ENCODE measurements at regions not wholly inside any gene's neighbourhood (a gene's known extent, or its start where the extent isn't known, plus 50 kb on each side); places are given as distances from the start of the nearest gene placed in this dataset.
"Not testable (repeated sequence)": the region's sequence is repeated elsewhere in the genome, so short reads cannot be mapped to it uniquely, and the experiment has no call there.

DNA sequence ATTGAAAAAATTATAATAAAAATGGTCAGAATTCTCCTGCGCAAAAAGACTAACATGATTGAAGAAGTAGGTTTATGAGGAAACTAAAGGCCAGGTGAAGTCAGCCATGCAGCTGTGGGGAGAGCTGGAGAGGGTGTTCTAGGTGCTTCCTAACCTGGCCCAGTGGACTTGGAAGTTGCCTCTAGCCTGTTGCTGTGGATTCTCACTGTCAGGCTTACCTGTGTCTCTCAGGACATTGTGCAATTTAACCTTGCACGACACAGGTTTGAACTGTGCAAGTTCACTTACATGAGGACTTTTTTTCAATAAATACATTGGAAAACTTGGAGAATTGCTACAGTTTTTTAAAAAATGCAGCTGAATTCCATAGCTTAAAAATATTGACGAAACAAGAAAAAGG, 266.4 kb downstream of the CXCL12 start:
- Histone ChIP-seq H3K4me3 (ENCODE audit: low read depth in 1 of 2, low read length in 2 of 2) (no peak overlapping the region), H3K36me3 (ENCODE audit: control insufficient read depth in 1 of 2, insufficient read depth in 2 of 2, low read length in 2 of 2) (no peaks in the 10 kb centered on the region), H3K4me1 (ENCODE audit: control insufficient read depth in 1 of 2, insufficient read depth in 2 of 2, low read length in 2 of 2) (no peaks in the 10 kb centered on the region), H3K9me3 (ENCODE audit: control insufficient read depth in 1 of 2, low read length in 2 of 2) (no peaks in the 10 kb centered on the region), H3K27ac (ENCODE audit: low read length) (no peak overlapping the region), H3K27me3 (ENCODE audit: low read depth, low read length) (no peaks in the 10 kb centered on the region)

DNA sequence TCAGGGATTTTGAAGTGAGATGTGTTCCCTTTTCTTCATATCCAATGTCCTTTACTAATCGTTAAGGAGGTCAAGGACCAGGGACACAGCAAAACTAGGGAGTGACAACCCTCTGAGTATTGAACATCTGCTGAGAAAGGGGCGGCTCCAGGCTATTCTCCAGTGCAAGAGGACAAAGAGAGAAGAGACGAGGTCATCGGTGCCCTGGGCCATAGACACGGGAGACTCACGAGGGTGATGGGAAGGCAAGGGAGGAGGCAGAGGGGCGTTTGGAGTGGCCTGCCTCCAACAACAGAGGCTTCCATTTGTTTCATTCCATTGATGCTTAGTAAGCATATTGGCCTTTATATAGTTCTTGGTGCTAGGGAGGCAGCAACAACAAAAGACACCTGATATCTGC, 268.4 kb downstream of the CXCL12 start:
- Histone ChIP-seq H3K27me3 (ENCODE audit: low read depth, low read length) (no peaks in the 10 kb centered on the region), H3K4me3 (ENCODE audit: low read depth in 1 of 2, low read length in 2 of 2) (no peak overlapping the region), H3K36me3 (ENCODE audit: control insufficient read depth in 1 of 2, insufficient read depth in 2 of 2, low read length in 2 of 2) (no peaks in the 10 kb centered on the region), H3K4me1 (ENCODE audit: control insufficient read depth in 1 of 2, insufficient read depth in 2 of 2, low read length in 2 of 2) (no peaks in the 10 kb centered on the region), H3K27ac (ENCODE audit: low read length) (no peak overlapping the region), H3K9me3 (ENCODE audit: control insufficient read depth in 1 of 2, low read length in 2 of 2) (no peaks in the 10 kb centered on the region)

DNA sequence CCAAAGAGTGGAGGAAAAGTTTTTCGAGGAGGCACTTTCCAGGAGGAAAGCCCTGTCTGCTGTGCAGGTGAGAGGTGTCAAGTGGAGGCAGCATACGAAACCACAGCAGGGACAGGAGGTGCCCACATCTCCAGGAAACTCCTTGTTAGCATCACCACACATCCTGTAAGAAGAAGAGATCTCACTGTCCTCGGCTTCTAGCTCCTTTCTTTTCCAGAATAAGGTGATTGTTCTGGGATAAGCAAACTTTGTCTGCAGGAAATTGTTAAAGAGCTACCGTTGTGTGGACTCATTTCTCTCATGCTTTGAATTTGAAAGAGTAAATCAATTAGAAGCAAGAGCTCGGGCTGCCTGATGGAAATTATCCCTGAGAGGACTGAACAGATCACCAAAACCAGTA, 269.4 kb downstream of the CXCL12 start:
- Histone ChIP-seq H3K27ac (ENCODE audit: low read length) (no peak overlapping the region), H3K4me3 (ENCODE audit: low read depth in 1 of 2, low read length in 2 of 2) (no peak overlapping the region), H3K27me3 (ENCODE audit: low read depth, low read length) (no peaks in the 10 kb centered on the region), H3K9me3 (ENCODE audit: control insufficient read depth in 1 of 2, low read length in 2 of 2) (peaks cover 0 to 3% of the 10 kb centered on the region in 2 donors), H3K4me1 (ENCODE audit: control insufficient read depth in 1 of 2, insufficient read depth in 2 of 2, low read length in 2 of 2) (no peaks in the 10 kb centered on the region), H3K36me3 (ENCODE audit: control insufficient read depth in 1 of 2, insufficient read depth in 2 of 2, low read length in 2 of 2) (no peaks in the 10 kb centered on the region)

GRCh38 chr10:44114441-44114840, 270.5 kb downstream of the CXCL12 start:
- Histone ChIP-seq H3K27me3 (ENCODE audit: low read depth, low read length) (no peaks in the 10 kb centered on the region), H3K9me3 (ENCODE audit: control insufficient read depth in 1 of 2, low read length in 2 of 2) (peaks cover 0 to 3% of the 10 kb centered on the region in 2 donors), H3K4me3 (ENCODE audit: low read depth in 1 of 2, low read length in 2 of 2) (no peak overlapping the region), H3K27ac (ENCODE audit: low read length) (no peak overlapping the region), H3K36me3 (ENCODE audit: control insufficient read depth in 1 of 2, insufficient read depth in 2 of 2, low read length in 2 of 2) (no peaks in the 10 kb centered on the region), H3K4me1 (ENCODE audit: control insufficient read depth in 1 of 2, insufficient read depth in 2 of 2, low read length in 2 of 2) (no peaks in the 10 kb centered on the region)

GRCh38 chr10:44112280-44112679, 272.6 kb downstream of the CXCL12 start:
- H3K4me3 ChIP-seq (ENCODE audit: low read depth in 1 of 2, low read length in 2 of 2); H3K36me3 ChIP-seq (ENCODE audit: control insufficient read depth in 1 of 2, insufficient read depth in 2 of 2, low read length in 2 of 2); H3K27me3 ChIP-seq (ENCODE audit: low read depth, low read length); H3K4me1 ChIP-seq (ENCODE audit: control insufficient read depth in 1 of 2, insufficient read depth in 2 of 2, low read length in 2 of 2); H3K27ac ChIP-seq (ENCODE audit: low read length); H3K9me3 ChIP-seq (ENCODE audit: control insufficient read depth in 1 of 2, low read length in 2 of 2): not testable (repeated sequence)

GRCh38 chr10:44105696-44106095, 279.2 kb downstream of the CXCL12 start:
- H3K4me3 ChIP-seq (ENCODE audit: low read depth in 1 of 2, low read length in 2 of 2), result no peak overlapping the region
- H3K27me3 ChIP-seq (ENCODE audit: low read depth, low read length), result no peaks in the 10 kb centered on the region
- H3K27ac ChIP-seq (ENCODE audit: low read length), result no peak overlapping the region
- H3K9me3 ChIP-seq (ENCODE audit: control insufficient read depth in 1 of 2, low read length in 2 of 2), result no peaks in the 10 kb centered on the region
- H3K4me1 ChIP-seq (ENCODE audit: control insufficient read depth in 1 of 2, insufficient read depth in 2 of 2, low read length in 2 of 2), result peaks cover 0 to 4% of the 10 kb centered on the region in 2 donors
- H3K36me3 ChIP-seq (ENCODE audit: control insufficient read depth in 1 of 2, insufficient read depth in 2 of 2, low read length in 2 of 2), result no peaks in the 10 kb centered on the region

- no peak overlapping the region for H3K27ac ChIP-seq (ENCODE audit: low read length)
- no peak overlapping the region for H3K4me3 ChIP-seq (ENCODE audit: low read depth in 1 of 2, low read length in 2 of 2)
- peaks cover 0 to 8% of the 10 kb centered on the region in 2 donors for H3K4me1 ChIP-seq (ENCODE audit: control insufficient read depth in 1 of 2, insufficient read depth in 2 of 2, low read length in 2 of 2)
- no peaks in the 10 kb centered on the region for H3K27me3 ChIP-seq (ENCODE audit: low read depth, low read length)
- H3K36me3 ChIP-seq (ENCODE audit: control insufficient read depth in 1 of 2, insufficient read depth in 2 of 2, low read length in 2 of 2), result no peaks in the 10 kb centered on the region
- H3K9me3 ChIP-seq (ENCODE audit: control insufficient read depth in 1 of 2, low read length in 2 of 2), result no peaks in the 10 kb centered on the region
Observed at GRCh38 chr10:44102726-44103255, 282.1 kb downstream of the CXCL12 start.

DNA sequence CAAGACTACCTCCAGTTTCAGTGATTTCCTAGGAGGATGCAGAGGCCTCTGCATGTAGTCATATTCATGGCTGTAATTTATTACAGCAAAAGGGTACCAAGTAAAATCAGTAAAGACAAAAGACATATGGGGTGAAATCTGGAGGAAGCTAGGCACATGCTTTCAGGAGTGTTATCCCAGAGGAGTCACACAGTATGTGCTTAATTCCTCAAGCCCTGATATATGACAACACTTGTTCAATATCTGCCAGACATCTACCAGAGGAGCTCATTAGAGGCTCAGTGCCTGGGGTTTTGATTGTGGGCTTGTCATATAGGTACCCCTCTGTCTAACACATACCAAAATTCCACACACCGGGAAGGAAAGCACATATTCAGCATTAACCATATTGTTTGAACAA, 283.8 kb downstream of the CXCL12 start:
- Histone ChIP-seq H3K27me3 (ENCODE audit: low read depth, low read length) (no peaks in the 10 kb centered on the region), H3K9me3 (ENCODE audit: control insufficient read depth in 1 of 2, low read length in 2 of 2) (no peaks in the 10 kb centered on the region), H3K36me3 (ENCODE audit: control insufficient read depth in 1 of 2, insufficient read depth in 2 of 2, low read length in 2 of 2) (no peaks in the 10 kb centered on the region), H3K4me1 (ENCODE audit: control insufficient read depth in 1 of 2, insufficient read depth in 2 of 2, low read length in 2 of 2) (peaks cover 0 to 8% of the 10 kb centered on the region in 2 donors), H3K27ac (ENCODE audit: low read length) (no peak overlapping the region), H3K4me3 (ENCODE audit: low read depth in 1 of 2, low read length in 2 of 2) (no peak overlapping the region)

- H3K4me1 ChIP-seq (ENCODE audit: control insufficient read depth in 1 of 2, insufficient read depth in 2 of 2, low read length in 2 of 2), result peaks cover 0 to 8% of the 10 kb centered on the region in 2 donors
- no peaks in the 10 kb centered on the region for H3K36me3 ChIP-seq (ENCODE audit: control insufficient read depth in 1 of 2, insufficient read depth in 2 of 2, low read length in 2 of 2)
- no peak overlapping the region for H3K27ac ChIP-seq (ENCODE audit: low read length)
- no peaks in the 10 kb centered on the region for H3K27me3 ChIP-seq (ENCODE audit: low read depth, low read length)
- no peaks in the 10 kb centered on the region for H3K9me3 ChIP-seq (ENCODE audit: control insufficient read depth in 1 of 2, low read length in 2 of 2)
- H3K4me3 ChIP-seq (ENCODE audit: low read depth in 1 of 2, low read length in 2 of 2), result no peak overlapping the region
Observed at GRCh38 chr10:44099511-44099910, 285.4 kb downstream of the CXCL12 start.

DNA sequence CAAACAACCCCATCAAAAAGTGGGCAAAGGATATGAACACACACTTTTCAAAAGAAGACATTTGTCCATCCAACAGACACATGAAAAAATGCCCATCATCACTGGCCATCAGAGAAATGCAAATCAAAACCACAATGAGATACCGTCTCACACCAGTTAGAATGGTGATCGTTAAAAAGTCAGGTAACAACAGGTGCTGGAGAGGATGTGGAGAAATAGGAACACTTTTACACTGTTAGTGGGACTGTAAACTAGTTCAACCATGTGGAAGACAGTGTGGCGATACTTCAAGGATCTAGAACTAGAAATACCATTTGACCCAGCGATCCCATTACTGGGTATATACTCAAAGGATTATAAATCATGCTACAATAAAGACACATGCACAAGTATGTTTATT, 288.7 kb downstream of the CXCL12 start:
- not testable (repeated sequence) for H3K4me3 ChIP-seq (ENCODE audit: low read depth in 1 of 2, low read length in 2 of 2); H3K4me1 ChIP-seq (ENCODE audit: control insufficient read depth in 1 of 2, insufficient read depth in 2 of 2, low read length in 2 of 2); H3K36me3 ChIP-seq (ENCODE audit: control insufficient read depth in 1 of 2, insufficient read depth in 2 of 2, low read length in 2 of 2); H3K27me3 ChIP-seq (ENCODE audit: low read depth, low read length); H3K9me3 ChIP-seq (ENCODE audit: control insufficient read depth in 1 of 2, low read length in 2 of 2); H3K27ac ChIP-seq (ENCODE audit: low read length)

DNA sequence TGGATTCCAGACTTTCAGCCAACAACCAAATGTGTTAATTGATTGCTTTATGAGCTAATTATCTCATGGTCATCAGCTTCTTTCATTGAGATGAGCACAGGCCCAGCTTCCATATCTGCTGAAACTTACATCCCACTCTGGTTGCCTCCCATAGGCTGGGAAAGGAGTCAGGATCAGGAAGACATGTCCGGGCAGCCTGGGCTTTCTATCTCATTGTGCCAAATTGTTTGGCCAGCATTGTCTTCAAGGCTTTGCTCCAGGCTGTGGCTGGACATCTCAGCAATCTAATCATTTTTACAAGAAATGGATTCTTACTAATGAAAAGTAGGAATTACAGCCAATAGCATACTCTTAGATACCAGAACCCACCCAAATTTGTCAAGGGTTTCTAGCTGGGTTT, 295.2 kb downstream of the CXCL12 start:
- Histone ChIP-seq H3K4me1 (ENCODE audit: control insufficient read depth in 1 of 2, insufficient read depth in 2 of 2, low read length in 2 of 2) (no peaks in the 10 kb centered on the region), H3K27ac (ENCODE audit: low read length) (no peak overlapping the region), H3K27me3 (ENCODE audit: low read depth, low read length) (no peaks in the 10 kb centered on the region), H3K36me3 (ENCODE audit: control insufficient read depth in 1 of 2, insufficient read depth in 2 of 2, low read length in 2 of 2) (no peaks in the 10 kb centered on the region), H3K4me3 (ENCODE audit: low read depth in 1 of 2, low read length in 2 of 2) (no peak overlapping the region), H3K9me3 (ENCODE audit: control insufficient read depth in 1 of 2, low read length in 2 of 2) (peaks cover 0 to 5% of the 10 kb centered on the region in 2 donors)

DNA sequence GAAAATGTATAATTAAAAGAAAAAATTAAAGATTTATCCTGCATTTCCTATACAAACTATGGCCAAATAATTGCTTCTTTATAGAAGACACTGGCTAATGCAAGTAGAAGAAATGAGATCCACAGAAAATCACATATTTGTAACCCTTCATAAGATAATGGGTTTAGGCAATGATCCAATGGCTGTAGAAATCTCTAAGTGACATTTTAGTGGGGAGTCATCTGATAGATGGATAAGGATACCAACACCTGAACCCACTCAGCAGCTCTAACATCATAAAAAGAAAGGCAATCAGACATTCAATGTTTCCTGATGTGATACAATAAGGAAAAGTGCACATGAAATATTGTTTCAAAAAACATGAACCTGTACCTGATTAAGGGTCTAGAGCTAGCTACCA, 297.5 kb downstream of the CXCL12 start:
- Histone ChIP-seq H3K9me3 (ENCODE audit: control insufficient read depth in 1 of 2, low read length in 2 of 2) (peaks cover 0 to 5% of the 10 kb centered on the region in 2 donors), H3K27me3 (ENCODE audit: low read depth, low read length) (no peaks in the 10 kb centered on the region), H3K27ac (ENCODE audit: low read length) (no peak overlapping the region), H3K4me1 (ENCODE audit: control insufficient read depth in 1 of 2, insufficient read depth in 2 of 2, low read length in 2 of 2) (no peaks in the 10 kb centered on the region), H3K4me3 (ENCODE audit: low read depth in 1 of 2, low read length in 2 of 2) (no peak overlapping the region), H3K36me3 (ENCODE audit: control insufficient read depth in 1 of 2, insufficient read depth in 2 of 2, low read length in 2 of 2) (no peaks in the 10 kb centered on the region)
